A549 (cell line): ENCODE measurements at regions not wholly inside any gene's neighbourhood (a gene's known extent, or its start where the extent isn't known, plus 50 kb on each side); places are given as distances from the start of the nearest gene placed in this dataset.

Source experiments
- POLR2A ChIP-seq: IDR thresholded peaks from 2 replicates; pipeline ENCODE4 v1.6.1; 2012; ENCODE audit warnings: mild to moderate bottlenecking, low read length
- ZC3H11A ChIP-seq: fragments of 450-650 bp; IDR thresholded peaks from 2 replicates; pipeline ENCODE4 v1.6.1; 2014; ENCODE audit warnings: antibody characterized with exemption, mild to moderate bottlenecking

DNA sequence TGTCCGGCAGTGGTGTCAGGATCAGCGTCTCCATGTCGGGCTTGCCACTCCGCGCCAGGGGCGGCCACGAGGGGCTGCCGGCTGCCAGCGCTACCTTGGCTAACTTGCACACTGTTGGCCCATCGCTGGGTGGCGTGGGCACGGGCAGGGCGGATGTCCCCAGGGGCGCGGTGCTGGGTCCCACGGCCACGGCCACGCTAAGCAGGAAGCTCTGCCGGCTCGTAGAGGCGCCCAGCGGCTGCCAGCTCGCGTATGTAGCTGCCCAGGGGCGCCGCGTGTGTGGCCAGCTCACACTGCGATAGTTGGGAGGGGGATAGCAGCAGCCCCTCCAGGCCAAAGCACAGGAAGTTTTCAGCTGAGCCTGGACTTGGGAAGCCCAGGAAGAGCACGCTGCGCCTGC lies 249.4 kb downstream of the ANKRD30B start:
- no peak for TF ChIP-seq ZC3H11A
- TF ChIP-seq POLR2A: no peak
